HG02759 (cell line): ENCODE measurements at regions not wholly inside any gene's neighbourhood (a gene's known extent, or its start where the extent isn't known, plus 50 kb on each side); places are given as distances from the start of the nearest gene placed in this dataset.
"Not testable (repeated sequence)": the region's sequence is repeated elsewhere in the genome, so short reads cannot be mapped to it uniquely, and the experiment has no call there.

Experiments
- ATAC-seq: cut with Tn5 transposase; IDR thresholded peaks from one replicate; pipeline ENCODE4 v1.9.1; 2021; ENCODE audit warnings: mild to moderate bottlenecking, moderate library complexity; ENCODE audit not compliant: unreplicated experiment

- ATAC-seq = no peak
Observed at GRCh38 chr2:6089474-6089873, 397.3 kb downstream of the SOX11 start.

GRCh38 chr2:6103372-6103771 lies 411.2 kb downstream of the SOX11 start:
- ATAC-seq = no peak

GRCh38 chr2:6103949-6104348 lies 411.8 kb downstream of the SOX11 start:
- ATAC-seq = no peak

GRCh38 chr2:6107290-6107689 lies 415.1 kb downstream of the SOX11 start:
- ATAC-seq = no peak

GRCh38 chr2:6109831-6110230 lies 417.6 kb downstream of the SOX11 start:
- no peak for ATAC-seq

GRCh38 chr2:6111781-6112261 lies 419.6 kb downstream of the SOX11 start:
- no peak for ATAC-seq

- ATAC-seq = no peak
Observed at GRCh38 chr2:6113786-6114185, 421.6 kb downstream of the SOX11 start.

- ATAC-seq = no peak
Observed at GRCh38 chr2:6127718-6128117, 435.5 kb downstream of the SOX11 start.

GRCh38 chr2:6139142-6139541 lies 447.0 kb downstream of the SOX11 start:
- ATAC-seq = no peak

- no peak for ATAC-seq
Observed at GRCh38 chr2:6139916-6140315, 447.7 kb downstream of the SOX11 start.

GRCh38 chr2:6140509-6140908 lies 448.3 kb downstream of the SOX11 start:
- ATAC-seq = no peak

GRCh38 chr2:6143812-6144211 lies 451.6 kb downstream of the SOX11 start:
- ATAC-seq = no peak

- not testable (repeated sequence) for ATAC-seq
Observed at GRCh38 chr2:6147215-6147614, 455.0 kb downstream of the SOX11 start.

- ATAC-seq = no peak
Observed at GRCh38 chr2:6148882-6149281, 456.7 kb downstream of the SOX11 start.

GRCh38 chr2:6159606-6160005 lies 467.4 kb downstream of the SOX11 start:
- ATAC-seq = no peak

GRCh38 chr2:6163932-6164331 lies 471.7 kb downstream of the SOX11 start:
- ATAC-seq = no peak

- ATAC-seq = no peak
Observed at GRCh38 chr2:6164986-6165747, 473.0 kb downstream of the SOX11 start.

GRCh38 chr2:6167592-6168138 lies 475.5 kb downstream of the SOX11 start:
- ATAC-seq = no peak

- no peak for ATAC-seq
Observed at GRCh38 chr2:6168485-6168884, 476.3 kb downstream of the SOX11 start.

- ATAC-seq = no peak
Observed at GRCh38 chr2:6171294-6171693, 479.1 kb downstream of the SOX11 start.

GRCh38 chr2:6177811-6178210 lies 485.6 kb downstream of the SOX11 start:
- no peak for ATAC-seq

GRCh38 chr2:6181525-6181924 lies 489.3 kb downstream of the SOX11 start:
- no peak for ATAC-seq

GRCh38 chr2:6181926-6182325 lies 489.7 kb downstream of the SOX11 start:
- ATAC-seq = no peak
